Colonic mucosa (tissue), 4 donors: ENCODE measurements at regions not wholly inside any gene's neighbourhood (a gene's known extent, or its start where the extent isn't known, plus 50 kb on each side); places are given as distances from the start of the nearest gene placed in this dataset.

ENCODE experiments used
- DNase-seq: peaks from one replicate; pipeline ENCODE4 v3.0.0-alpha.2; 2020
- H3K27ac ChIP-seq: fragments of 200-600 bp; one replicate; pipeline ENCODE4 v1.8.0; 2021
- H3K27me3 ChIP-seq: fragments of 200-600 bp; one replicate; pipeline ENCODE4 v1.8.0; 2021
- H3K36me3 ChIP-seq: fragments of 200-600 bp; one replicate; pipeline ENCODE4 v1.8.0; 2021
- H3K4me1 ChIP-seq: fragments of 200-600 bp; one replicate; pipeline ENCODE4 v1.8.0; 2021; ENCODE audit warnings: mild to moderate bottlenecking
- H3K4me3 ChIP-seq: fragments of 200-600 bp; one replicate; pipeline ENCODE4 v1.8.0; 2021
- H3K9ac ChIP-seq, 2 donors: one replicate each; pipeline ENCODE4 v1.7.0; 2013; ENCODE audit warnings: control low read depth in 2 of 2, low read depth in 2 of 2, low read length in 2 of 2
- H3K9me3 ChIP-seq: fragments of 200-600 bp; one replicate; pipeline ENCODE4 v1.8.0; 2021
- intact Hi-C: fragments of 100-400 bp; cut with DNase I; formaldehyde crosslinking; loops from one replicate; pipeline ENCODE4 v1.14.1; 2022
- TF ChIP-seq, protein P1 (sequence below): fragments of 200-600 bp; IDR thresholded peaks from one replicate; pipeline ENCODE4 v1.8.0; 2022; ENCODE audit warnings: antibody characterized with exemption, mild to moderate bottlenecking
- donor health status: healthy.
- donor health status: DM: no; HTN: no; CAD: no.
- donor health status: DM: no; HTN: no; CAD: no.

DNA sequence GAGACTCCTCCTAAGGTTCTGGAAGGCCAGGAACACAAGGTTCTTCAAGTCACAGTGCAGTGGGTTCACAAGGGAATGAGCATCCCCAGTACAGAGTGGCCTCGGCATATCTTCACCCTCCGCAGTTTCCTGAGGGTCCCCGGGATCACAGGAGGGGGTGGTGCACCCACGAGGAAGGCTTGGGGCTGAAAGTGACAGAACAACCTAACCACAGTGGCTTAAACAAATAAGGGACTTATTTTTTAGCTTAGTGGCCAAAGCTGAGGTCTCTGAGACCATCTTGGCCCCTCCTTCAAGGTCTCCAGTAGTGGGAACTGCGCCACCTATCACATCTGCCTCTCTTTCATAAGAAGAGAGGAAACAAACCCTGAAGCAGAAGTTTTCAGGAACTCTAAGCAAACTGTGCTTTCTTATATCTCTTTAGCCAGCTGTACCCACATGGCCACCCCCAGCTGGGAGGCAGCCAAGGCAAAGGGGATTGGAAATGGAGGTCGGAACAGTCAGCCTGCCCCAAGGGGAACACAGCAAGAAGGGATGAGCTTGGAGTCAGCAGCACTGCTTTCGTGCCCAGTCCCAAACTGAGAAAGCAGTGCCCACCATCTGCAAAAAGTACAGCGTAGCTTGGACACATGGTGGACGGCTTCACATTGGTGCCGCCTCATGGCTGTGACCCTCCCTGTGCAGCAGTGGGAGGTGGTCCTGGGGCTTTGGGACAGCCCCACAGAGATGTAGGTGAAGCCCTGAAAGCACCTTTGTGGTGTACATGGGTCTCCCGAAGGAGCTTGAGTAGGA is 260.0 kb upstream of the ID2 start:
- no peaks in the 10 kb centered on the region for H3K4me1 ChIP-seq
- no peak overlapping the region for H3K9ac ChIP-seq
- intact Hi-C loops: no loop called here
- H3K4me3 ChIP-seq: no peak overlapping the region
- no peak overlapping the region for H3K27ac ChIP-seq
- TF ChIP-seq, protein P1, sequence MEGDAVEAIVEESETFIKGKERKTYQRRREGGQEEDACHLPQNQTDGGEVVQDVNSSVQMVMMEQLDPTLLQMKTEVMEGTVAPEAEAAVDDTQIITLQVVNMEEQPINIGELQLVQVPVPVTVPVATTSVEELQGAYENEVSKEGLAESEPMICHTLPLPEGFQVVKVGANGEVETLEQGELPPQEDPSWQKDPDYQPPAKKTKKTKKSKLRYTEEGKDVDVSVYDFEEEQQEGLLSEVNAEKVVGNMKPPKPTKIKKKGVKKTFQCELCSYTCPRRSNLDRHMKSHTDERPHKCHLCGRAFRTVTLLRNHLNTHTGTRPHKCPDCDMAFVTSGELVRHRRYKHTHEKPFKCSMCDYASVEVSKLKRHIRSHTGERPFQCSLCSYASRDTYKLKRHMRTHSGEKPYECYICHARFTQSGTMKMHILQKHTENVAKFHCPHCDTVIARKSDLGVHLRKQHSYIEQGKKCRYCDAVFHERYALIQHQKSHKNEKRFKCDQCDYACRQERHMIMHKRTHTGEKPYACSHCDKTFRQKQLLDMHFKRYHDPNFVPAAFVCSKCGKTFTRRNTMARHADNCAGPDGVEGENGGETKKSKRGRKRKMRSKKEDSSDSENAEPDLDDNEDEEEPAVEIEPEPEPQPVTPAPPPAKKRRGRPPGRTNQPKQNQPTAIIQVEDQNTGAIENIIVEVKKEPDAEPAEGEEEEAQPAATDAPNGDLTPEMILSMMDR: no peak
- H3K9me3 ChIP-seq: no peaks in the 10 kb centered on the region
- DNase-seq: no peak
- H3K36me3 ChIP-seq: no peaks in the 10 kb centered on the region
- no peaks in the 10 kb centered on the region for H3K27me3 ChIP-seq

DNA sequence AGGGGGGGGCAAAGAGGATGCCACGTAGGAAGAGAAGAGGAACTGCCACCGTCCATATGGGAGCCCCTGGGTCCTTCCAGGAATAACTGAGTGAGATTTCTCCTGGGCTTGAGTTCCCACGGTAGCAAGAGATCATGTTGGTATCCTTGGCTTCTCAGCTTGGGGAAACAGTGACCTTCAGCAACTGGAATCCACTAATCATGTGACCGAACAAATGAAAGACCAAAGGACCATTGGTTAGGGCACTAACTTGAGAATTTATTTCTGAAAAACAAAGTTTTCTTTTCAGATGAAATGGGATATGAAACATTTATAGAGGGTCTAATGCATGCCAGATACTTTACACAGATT is 259.4 kb upstream of the ID2 start:
- TF ChIP-seq, protein P1: no peak
- intact Hi-C loops: no loop called here
- no peaks in the 10 kb centered on the region for H3K36me3 ChIP-seq
- H3K9ac ChIP-seq: no peak overlapping the region
- H3K9me3 ChIP-seq: no peaks in the 10 kb centered on the region
- no peak overlapping the region for H3K27ac ChIP-seq
- H3K4me3 ChIP-seq: no peak overlapping the region
- DNase-seq: no peak
- no peaks in the 10 kb centered on the region for H3K4me1 ChIP-seq
- no peaks in the 10 kb centered on the region for H3K27me3 ChIP-seq

DNA sequence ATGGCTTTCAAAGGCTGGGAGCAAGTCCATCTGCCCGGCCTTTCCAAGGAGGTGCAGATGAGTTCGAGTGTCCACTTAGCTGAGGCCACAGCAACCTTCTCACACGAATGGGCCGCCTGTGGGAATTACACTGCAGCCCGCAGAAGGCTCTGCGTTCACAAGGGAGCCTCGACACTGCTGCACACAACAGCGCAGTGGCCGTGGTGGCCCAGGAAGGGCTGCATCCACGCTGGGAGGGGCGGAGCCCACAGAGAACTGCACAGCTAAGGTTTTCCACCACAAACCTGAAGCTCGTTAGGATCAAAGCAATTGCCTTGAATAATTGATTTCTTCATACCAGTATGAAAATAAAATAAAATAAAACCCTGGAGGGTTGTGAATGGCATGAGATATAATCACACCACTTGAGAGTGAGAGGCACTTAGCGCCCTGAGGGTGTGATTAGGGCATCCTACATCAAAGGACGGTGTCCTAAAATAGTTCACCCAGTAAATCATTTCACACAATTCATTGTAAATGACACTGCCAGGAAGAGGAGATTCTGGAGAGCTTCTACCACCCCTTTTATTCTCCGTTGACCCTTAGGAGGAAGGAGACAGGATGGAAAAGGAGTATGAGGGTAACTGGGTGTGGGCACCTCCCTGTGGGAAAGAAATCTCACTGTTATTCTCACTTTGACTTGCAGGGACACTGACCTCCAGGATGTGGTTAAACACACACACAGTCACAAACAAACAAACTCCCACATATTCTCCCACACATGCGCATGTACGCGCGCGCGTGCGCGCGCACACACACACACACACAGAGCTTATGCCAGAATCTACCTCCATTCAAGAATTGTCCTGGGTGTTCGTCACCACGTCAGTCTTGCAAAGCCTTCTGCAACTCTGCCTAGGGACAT is 256.6 kb upstream of the ID2 start:
- Histone ChIP-seq H3K4me1 (no peaks in the 10 kb centered on the region), H3K9me3 (no peaks in the 10 kb centered on the region), H3K27me3 (no peaks in the 10 kb centered on the region), H3K27ac (no peak overlapping the region), H3K4me3 (no peak overlapping the region), H3K9ac (no peak overlapping the region), H3K36me3 (no peaks in the 10 kb centered on the region)
- TF ChIP-seq, protein P1: no peak
- no peak for DNase-seq
- intact Hi-C loops: no loop called here

DNA sequence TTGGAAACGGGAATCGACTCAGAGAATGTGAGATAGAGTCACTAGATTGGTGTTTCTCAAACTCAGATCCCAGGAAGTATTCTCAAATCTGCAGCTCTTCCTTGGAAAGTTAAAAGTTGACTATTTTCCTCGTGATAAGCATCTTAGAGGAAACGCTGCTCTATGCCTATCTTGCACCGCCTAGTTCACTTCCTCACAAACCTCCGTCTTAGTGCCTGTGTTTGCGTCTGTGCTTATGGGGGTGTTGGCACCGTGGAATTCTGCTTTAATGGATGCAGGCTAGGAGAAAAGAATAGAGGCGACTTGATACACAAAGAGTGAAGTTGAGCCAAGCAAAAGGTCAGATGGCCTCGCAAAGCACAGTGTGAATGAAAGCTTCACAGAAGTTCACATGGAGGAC is 255.3 kb upstream of the ID2 start:
- Histone ChIP-seq H3K4me1 (no peaks in the 10 kb centered on the region), H3K9me3 (no peaks in the 10 kb centered on the region), H3K27me3 (no peaks in the 10 kb centered on the region), H3K4me3 (no peak overlapping the region), H3K27ac (no peak overlapping the region), H3K9ac (no peak overlapping the region), H3K36me3 (no peaks in the 10 kb centered on the region)
- DNase-seq: no peak
- intact Hi-C loops: no loop called here
- TF ChIP-seq, protein P1: no peak

DNA sequence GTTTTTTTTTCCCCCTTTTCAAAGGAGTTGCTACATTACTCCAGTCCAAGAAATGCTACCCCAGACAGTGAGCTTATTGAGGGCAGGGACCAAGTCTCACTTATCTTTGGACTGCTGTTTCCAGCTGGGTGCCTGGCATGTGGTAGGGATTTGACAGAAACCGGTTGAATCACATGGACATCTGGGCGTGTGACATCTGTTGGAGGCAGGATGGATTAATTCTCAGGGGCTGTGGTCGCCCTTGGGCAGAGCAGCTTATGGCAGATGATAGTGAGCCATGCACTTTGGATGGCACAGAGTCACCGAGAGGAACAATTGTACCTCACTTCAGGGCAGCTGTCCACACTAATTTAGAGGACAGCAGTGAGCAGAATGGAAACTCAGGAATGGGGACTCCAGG is 254.6 kb upstream of the ID2 start:
- intact Hi-C loops: no loop called here
- Histone ChIP-seq H3K4me3 (no peak overlapping the region), H3K27me3 (no peaks in the 10 kb centered on the region), H3K27ac (no peak overlapping the region), H3K4me1 (no peaks in the 10 kb centered on the region), H3K9ac (no peak overlapping the region), H3K36me3 (no peaks in the 10 kb centered on the region), H3K9me3 (no peaks in the 10 kb centered on the region)
- TF ChIP-seq, protein P1: no peak
- no peak for DNase-seq
